HG03432 (cell line): ENCODE measurements at regions not wholly inside any gene's neighbourhood (a gene's known extent, or its start where the extent isn't known, plus 50 kb on each side); places are given as distances from the start of the nearest gene placed in this dataset.

Experiments used
- ATAC-seq: cut with Tn5 transposase; IDR thresholded peaks from one replicate; pipeline ENCODE4 v1.9.1; 2021; ENCODE audit warnings: mild to moderate bottlenecking, moderate library complexity; ENCODE audit not compliant: unreplicated experiment

DNA sequence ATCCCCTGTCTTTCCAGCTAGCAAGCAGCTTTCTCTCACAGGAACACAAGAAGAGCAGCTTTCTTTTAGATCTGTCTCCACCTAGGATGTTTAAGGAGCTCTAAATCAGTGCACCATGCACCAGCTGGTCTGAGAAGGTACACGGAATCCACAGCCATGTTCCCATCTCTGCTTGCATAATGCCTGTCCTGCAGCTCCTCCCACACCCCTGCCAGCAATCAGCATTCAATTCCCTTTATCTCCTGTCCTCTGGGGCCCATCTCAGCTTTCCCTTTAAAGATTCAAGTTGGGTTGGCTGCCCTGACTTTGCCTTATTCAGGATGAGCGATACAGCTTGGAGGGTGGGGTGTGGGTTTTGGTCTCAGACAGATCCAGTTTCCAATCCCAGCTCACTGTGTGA lies 826.3 kb downstream of the BCL11B start:
- no peak for ATAC-seq

DNA sequence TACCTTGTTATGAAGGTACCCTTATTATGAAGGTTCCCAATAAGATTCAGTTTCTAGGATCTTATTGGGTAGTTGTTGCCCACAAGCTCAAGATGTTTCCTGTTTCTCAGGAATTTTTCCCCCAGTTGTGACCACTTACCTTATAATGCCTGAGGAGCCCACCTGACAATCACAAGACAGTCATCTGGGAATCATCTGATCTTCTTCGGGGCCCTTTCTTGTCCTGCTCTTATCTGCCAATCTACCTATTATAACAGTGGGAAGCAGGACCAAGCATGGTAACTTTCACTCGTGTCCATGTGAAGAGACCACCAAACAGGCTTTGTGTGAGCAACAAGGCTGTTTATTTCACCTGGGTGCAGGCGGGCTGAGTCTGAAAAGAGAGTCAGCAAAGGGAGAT lies 825.5 kb downstream of the BCL11B start:
- no peak for ATAC-seq

DNA sequence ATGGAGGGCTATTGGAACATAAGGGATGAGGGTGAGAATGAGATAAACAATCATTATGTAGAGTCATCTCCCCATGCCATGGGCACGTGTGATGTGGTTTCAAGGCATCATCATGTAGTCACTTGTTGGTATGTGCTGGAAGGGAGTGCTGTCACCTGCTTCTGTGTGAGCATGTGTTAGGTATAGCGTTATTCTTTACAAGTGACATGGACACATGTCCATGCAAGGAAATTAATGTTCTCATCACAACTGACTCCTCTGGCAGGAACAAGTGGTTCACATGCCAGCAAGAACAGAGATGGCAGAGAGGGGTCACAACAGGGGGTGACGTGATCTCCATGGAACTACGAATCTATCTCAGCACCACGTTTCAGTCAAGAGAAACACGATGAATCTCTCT lies 815.8 kb downstream of the BCL11B start:
- ATAC-seq = no peak

DNA sequence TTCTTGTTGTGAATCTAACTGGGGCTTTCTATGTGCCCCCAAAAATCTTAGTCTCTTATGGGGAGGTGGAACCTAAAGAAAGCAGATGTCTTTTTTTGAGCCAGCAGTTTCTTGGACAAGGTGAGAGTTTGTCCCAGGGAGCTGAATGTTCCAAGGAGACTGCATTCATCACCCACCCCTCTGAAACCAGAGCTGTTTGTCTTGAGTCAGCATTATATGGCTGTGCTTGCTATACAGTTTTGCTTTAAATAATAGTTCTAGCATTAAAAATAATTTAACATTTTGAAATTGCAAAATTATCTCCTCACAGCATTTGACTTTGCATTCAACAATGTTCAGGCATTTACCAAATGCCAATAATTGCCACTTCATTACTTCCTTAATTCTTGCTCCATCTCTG lies 813.3 kb downstream of the BCL11B start:
- no peak for ATAC-seq

DNA sequence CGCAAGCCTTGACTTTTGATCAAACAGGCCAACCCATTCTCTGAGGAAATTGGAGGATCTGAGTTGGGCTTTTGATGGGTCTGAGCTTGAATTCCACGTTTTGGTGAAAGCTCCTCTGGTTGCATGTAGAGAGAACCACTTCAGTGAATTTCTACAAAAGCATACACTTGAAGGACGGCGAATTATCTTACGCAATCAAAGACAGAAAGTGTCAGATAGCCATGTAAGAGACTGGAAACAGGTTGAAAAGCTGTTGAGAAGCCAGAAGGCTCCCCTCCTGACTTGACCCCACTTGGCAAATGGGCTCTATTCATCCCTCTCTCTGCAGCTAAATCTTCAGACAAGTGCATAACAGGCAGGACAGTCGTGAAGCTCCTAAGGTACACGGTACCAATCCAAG lies 809.1 kb downstream of the BCL11B start:
- ATAC-seq = no peak

DNA sequence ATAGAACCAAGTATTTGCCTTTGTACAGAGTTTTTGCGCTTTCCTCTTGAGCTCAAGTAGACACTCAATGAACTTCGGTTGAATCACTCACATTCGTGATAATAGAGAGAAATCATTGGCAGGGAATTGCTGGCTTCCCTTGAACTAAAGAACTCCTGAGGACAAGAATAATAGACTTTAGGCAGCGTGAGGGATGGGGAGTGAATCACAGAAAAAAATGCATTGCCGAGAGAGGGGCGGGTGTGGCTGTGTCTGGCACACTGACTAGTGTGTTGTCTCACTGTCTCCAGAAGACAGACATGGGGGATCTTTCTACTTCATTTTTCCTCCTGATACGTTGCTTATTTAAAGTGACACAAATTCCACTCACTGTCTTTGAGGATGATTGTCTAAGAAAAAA lies 805.2 kb downstream of the BCL11B start:
- no peak for ATAC-seq

DNA sequence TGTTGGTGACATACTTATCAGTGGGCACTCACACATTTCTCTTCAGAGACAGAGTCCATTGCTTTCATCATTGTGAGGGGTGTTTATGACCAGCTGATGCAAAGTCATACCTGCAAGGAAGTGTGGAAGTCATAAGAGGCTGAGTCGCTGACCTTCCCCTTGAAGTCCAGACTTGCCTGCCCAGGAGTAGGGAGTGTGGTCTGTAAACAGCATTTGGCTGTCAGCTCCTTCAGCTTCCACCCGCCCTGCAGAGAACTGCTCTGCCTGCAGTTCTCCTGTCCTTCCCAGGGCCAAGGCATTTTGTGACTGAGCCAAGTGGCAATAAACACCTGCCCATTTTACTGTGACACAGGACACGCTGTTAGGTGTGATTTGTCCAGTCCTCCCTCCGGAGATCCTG lies 801.3 kb downstream of the BCL11B start:
- ATAC-seq = no peak

DNA sequence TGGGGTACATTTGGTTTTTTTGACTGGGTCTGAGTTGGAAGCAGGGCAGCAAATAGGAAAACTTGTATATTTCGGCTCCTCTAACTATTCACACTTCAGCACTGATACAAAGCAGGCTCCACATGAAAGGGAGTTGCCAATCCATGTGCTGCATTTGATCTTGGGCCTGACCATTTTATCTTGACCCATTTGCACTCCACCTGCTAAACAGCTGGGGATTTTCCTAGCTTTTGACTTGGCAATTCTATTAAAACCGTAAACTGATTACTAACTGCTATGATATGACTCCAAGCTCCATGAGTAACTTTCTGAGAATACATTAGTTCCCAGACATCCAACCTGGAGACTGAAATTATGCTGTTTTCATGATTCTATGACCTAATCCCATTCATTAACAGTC lies 797.1 kb downstream of the BCL11B start:
- ATAC-seq = no peak

DNA sequence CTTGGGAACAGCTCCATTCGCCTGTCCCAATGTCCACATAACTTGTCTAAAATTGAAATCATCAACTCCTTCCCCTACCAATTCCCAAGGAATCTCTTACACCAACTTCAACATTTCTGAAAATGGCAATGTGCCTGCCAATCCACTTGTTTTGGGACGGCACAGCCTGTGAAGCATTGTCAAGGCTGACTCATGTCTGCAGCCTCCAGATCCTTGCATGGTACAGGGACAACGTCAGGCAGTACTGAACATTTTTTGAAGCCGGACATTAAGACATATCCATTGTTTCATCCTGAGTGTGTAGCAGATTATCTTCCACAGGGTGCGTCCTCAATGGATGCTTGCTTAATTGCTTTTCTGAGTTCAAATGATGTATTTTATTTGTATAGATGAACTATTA lies 794.1 kb downstream of the BCL11B start:
- ATAC-seq = no peak

DNA sequence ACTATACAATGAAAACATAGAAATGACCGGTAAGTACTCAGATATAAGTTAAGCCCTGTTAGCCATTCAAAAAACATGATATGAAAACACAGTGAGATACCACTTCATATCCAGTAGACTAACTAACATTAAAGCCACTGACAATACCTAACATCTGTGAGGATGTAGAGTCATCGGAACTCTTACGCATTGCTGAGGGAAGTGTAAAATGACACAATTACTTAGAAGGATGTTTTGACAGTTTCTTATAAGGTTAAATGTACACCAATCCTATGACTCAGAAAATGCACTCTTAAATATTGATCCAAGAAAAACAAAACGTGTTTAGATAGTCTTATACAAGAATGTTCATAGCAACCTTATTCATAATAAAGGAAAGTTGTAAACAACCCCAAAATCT lies 782.9 kb downstream of the BCL11B start:
- ATAC-seq = no peak

DNA sequence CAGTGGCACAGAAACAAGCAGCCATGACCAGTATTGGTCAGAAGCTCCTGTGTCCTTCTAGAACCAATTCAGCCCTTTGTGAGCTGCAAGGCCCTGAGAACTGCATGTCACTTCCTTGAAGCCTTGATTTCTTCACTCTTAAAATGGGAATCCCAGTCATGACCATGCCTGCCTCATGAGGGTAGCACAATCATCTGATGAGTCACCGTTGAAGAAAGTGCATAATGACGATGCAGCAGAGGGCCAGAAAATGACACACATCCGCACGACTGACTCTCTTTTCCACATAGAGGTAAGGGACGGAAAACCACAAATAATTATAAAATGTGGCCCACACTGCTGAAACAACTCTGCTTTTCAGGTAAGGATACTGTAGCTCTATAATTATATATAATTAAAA lies 777.4 kb downstream of the BCL11B start:
- no peak for ATAC-seq

DNA sequence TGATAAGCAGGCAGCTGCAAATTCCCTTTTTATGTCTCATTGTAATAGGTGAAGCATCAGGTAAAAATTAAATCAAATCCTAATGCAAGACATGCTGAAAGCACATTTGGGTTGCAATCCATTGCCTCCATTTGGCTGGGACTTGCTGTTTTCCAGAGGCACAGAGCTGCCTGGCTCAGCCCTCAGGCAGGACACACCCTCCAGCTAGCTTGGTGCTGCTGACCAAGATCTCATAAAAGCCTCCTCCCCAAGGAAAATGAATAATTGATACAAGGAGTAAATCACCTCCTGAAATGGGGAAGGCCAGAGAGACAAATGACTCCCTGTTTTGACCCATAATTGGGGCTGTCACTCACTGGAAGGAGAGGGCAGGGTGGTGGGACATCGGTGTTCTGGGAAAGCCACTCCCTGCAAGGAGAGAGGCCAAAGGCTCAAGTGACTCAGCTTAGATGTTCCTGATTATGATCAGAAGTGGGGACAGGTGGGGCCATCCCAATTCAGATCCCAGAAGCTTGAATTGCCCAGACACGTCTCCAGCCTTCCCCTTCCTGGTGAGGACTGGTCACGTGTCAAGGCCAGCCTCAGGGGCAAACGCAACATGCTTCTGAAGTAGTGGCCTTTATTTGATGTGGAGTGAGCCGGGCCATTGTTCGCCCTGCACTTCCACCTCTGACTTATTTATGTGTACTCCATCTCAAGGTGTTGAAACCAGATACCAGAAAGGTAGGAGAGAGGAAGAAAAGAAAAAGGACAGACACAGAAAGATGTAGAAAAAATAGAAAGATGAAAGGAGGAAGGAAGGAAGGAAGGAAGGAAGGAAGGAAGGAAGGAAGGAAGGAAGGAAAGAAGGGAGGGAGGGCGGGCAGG lies 773.7 kb downstream of the BCL11B start:
- no peak for ATAC-seq

DNA sequence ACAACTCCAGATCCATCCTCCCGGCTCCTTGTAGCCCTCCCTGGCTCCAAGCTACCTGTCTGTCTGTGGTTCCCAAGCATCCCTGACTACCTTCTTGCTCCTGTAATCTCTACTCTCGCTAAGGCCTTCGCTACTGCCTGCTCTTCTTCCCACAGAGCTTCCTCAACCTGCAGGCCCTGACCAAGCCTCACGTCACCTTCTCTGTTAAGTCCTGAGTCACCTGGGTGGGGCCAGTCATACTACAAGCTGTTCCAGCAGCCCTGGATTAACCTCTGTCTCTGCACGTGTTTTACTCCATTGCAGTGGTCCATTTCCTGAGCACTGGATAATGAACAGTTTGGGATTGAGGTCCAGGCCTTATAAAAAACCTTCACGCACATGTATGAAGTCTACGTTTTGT lies 770.7 kb downstream of the BCL11B start:
- no peak for ATAC-seq

DNA sequence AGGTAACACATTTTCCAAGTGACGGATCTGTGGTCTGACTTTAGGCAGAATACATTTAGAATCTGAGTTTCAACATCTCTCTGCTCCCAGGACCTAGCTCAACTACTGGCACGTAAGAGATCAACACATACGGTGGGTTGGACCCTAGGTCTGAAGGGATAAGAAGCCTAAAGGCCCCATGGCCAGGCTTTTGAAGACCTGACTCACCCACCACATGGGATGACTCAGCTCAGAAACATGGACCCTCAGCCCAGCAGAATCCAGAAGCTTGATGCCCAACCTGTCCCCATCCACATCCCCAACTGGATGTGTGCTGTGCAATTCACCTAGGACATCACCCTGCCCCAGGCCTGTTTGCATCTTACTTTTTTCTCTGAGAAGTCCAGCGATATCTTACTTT lies 770.2 kb downstream of the BCL11B start:
- ATAC-seq = no peak

DNA sequence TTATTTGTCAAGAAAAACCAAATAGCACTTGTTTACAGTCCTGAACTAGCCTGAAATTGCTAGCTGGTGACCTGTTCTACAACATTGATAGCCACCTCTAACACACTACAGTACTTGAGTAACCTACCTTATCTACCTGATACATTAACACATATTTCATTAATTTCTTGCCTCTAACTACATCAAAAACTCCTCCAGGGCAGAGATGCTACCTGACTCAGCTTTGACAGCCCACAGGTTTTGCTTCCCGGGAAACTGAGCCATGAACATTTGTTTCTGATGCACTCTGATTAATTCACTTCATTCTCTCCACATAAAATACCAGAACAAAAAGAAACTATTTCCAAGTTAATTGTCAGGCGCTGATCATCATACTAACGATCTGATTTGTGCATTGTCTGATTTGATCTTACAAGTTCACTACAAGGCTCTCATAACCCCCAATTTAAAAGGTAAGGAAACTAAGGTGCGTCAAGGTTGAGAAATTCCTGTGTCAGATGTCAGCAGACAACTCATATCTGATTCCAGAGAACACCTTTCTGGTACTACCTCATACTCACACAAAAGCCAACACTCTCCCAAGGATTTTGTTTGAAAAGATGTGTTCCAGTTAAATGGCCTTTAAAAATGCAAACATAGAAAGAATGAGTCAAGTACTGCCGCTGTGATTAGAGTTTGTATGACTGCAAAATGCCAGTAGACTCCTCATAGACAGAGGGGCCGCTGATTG lies 768.7 kb downstream of the BCL11B start:
- ATAC-seq = no peak

DNA sequence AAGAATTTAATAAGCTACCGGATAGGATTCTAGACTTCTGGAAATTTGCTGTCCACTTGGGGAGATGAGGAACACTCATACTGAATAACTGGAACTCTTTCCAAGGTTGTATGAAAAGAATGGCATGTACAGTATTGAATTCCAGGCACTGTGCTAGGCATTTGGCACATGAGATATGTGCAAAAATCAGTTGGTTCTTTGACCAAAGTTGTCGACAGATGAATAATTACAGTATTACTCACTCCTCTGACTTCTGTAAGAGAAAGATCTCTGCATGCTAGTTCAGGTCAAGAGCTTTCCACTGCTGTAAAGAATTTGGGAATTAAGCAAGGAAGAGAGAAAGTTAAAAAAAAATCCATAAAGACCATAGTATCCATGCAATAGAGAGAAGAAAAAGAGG lies 764.7 kb downstream of the BCL11B start:
- no peak for ATAC-seq

DNA sequence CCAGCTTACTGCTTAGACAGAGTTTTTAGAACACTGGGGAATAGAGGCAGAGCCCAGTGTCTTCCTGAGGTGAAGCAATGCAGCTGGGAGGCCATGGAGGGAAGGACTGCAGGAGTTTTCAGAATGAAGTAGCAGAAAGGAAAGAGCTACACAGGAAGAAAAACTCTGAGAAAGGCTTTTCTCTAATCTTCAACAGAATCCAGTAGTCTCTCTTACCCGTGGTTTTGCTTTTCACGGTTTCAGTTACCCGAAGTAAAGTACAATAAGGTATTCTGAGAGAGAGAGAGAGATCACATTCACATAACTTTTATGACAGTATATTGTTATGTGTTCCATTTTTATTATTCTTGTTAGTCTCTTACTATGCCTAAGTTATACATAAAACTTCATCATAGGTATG lies 761.6 kb downstream of the BCL11B start:
- ATAC-seq = no peak

DNA sequence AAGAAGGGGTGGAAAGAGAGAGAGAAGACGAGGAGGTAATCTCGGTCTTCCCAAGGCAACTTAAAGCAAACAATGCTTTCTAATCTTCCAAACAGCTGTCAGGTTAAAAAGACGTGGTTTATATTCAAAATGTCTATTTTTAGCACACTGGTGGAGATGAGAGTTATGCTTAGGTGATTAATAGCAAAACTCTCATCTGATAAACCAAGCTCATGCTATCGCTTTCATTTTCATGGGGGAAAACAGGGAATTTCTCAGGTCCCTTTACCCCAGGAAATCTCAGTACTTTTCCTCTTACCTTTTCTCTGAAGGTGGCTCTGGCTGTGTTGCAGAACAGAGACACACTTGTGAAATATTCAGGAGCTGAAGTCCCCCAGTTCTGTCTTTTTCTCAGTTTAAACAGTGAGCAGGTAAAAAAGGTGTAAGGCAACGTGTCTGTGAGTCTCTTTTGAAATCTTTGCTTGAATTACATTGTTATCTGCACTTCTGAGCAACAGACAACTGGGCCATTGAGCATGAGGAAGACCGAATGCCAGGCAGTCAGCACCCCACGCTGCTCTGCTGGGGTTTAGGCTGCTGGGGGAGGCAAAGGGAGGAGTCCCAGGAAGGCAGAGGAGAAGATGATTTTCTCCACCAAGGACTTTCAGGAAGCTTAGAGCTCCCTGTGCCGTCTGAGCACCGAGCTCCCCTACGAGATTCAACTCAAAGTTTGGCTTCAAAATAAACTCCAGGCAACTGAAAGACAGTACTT lies 759.3 kb downstream of the BCL11B start:
- ATAC-seq = no peak

DNA sequence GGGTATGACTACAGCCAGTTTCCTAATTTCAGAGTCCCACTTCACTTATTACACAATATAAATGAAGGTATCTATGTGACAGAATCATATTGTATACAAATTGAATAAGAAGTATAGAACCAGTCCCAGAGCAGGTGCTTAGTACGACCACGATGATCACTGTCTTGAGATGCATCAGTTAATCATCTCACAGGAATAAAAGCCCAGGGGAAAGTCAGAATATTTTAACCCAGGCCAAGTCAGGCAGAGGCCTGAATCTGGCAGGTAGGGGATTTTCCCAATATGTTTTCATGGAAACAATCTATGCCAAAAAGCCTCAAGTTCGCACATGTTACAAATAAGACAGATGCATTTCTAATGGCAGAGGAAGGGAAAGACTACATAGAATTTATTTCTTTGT lies 758.4 kb downstream of the BCL11B start:
- ATAC-seq = no peak

DNA sequence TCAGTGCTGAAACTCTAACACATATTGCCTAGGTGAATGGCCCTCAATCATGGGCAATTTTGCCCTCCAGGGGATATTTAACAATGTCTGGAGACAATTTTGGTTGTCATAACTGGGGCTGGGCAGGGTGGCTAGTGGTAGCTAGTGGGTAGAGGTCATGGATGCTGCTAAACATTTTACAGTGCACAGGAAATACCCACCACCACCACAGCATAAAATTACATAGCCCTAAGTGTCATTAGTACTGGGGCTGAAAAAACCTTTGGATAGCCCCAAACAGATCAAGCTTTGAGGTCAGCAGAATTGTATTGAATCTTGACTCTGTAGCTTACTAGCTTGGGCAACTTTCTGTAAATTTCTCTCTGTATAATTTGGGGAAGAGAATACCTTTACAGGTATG lies 758.0 kb downstream of the BCL11B start:
- ATAC-seq = no peak

DNA sequence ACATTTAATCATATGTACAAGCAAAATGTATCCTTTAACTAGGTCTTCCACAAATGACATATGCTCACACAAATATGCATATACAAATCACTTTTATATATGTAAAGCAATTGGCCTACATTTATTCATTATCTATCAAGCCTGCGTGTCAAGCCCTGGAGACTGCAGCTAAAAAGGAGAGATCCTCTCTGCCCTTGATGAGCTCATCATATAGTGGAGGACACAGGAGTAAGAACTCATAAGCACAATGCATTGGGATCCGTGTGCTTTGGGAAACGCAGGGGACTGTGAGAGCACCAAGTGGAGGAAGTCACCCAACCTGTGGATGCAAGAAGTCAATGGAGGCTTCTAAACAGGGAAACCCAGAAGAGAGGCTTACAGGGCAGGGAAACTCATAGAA lies 735.7 kb downstream of the BCL11B start:
- no peak for ATAC-seq

DNA sequence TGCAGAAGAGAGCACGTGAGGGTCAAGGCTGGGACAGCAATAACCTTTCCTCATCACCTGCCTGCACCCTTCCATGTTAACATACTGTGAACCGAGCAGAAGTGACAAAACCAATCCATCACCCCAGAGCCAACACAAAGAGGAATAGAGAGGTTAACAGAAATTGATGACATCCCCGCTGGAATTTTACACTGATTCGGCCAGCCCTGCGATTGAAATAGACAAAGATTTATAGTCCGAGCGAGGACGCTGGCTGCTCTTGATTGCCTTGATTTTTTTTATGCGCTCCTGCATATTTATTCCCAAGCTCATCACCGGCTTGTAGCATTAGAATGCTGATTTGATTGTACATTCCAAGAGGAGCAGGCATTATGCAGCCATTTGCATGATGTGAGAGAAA lies 729.7 kb downstream of the BCL11B start:
- no peak for ATAC-seq
